Panc1 (cell line): ENCODE measurements at regions not wholly inside any gene's neighbourhood (a gene's known extent, or its start where the extent isn't known, plus 50 kb on each side); places are given as distances from the start of the nearest gene placed in this dataset.

Experiments used
- ATAC-seq: fragments of 200-7000 bp; cut with Tn5 transposase; 2 replicates; pipeline ENCODE4 v1.9.1; 2020; ENCODE audit warnings: mild to moderate bottlenecking, moderate library complexity
- BruUV-seq: library from RNA; stranded (reverse); fragments of 400-500 nt; replicated peaks from 2 replicates; lab custom pipeline; 2021; lab: Mats Ljungman, UMichigan
- CTCF ChIA-PET: fragments of 300-600 bp; sonication (Branson Sonifier 250); formaldehyde crosslinking; loops from one replicate; lab custom pipeline; 2022; ENCODE audit warnings: antibody characterized with exemption; lab: Charles Lee
- POLR2A ChIA-PET: fragments of 300-600 bp; sonication (Branson Sonifier 250); formaldehyde crosslinking; loops from one replicate; lab custom pipeline; 2022; ENCODE audit warnings: antibody characterized with exemption; lab: Charles Lee
- DNase-seq: peaks from one replicate; pipeline ENCODE4 v3.0.0-alpha.2; 2010; ENCODE audit warnings: low read depth, low spot score
- H3K27ac ChIP-seq: 2 replicates; pipeline ENCODE4 v1.5.1; 2011; ENCODE audit warnings: mild to moderate bottlenecking, low read length, inconsistent platforms
- H3K27me3 ChIP-seq: fragments of 200-500 bp; sonication (Bioruptor generic); 2 replicates; pipeline ENCODE4 v1.6.0; 2014; ENCODE audit warnings: low read length, inconsistent platforms; ENCODE audit not compliant: control insufficient read depth, insufficient read depth
- H3K36me3 ChIP-seq: fragments of 200-500 bp; sonication (Bioruptor generic); 2 replicates; pipeline ENCODE4 v1.5.1; 2014; ENCODE audit warnings: inconsistent platforms, mild to moderate bottlenecking, low read length, moderate library complexity; ENCODE audit not compliant: control insufficient read depth, insufficient read depth
- H3K4me1 ChIP-seq: 2 replicates; pipeline ENCODE4 v1.5.1; 2011; ENCODE audit warnings: inconsistent platforms, mild to moderate bottlenecking, low read length, moderate library complexity; ENCODE audit not compliant: control insufficient read depth, insufficient read depth
- H3K4me3 ChIP-seq, 2 experiments: 2 replicates each; pipeline ENCODE4 v1.5.1; 2011 to 2012; ENCODE audit warnings: low read depth in 2 of 2, low read length in 2 of 2, mild to moderate bottlenecking in 2 of 2, inconsistent platforms in 1 of 2, moderate library complexity in 1 of 2
- H3K9me3 ChIP-seq: fragments of 200-500 bp; sonication (Bioruptor generic); 2 replicates; pipeline ENCODE4 v1.5.1; 2014; ENCODE audit warnings: low read depth, mild to moderate bottlenecking, inconsistent platforms, low read length, moderate library complexity; ENCODE audit not compliant: control insufficient read depth, insufficient read depth
- POLR2AphosphoS5 ChIP-seq: IDR thresholded peaks from 2 replicates; pipeline ENCODE4 v1.6.1; 2012; ENCODE audit warnings: mild to moderate bottlenecking, low read depth, low read length, moderate library complexity
- REST ChIP-seq, 2 experiments: IDR thresholded peaks; 2 replicates each; pipeline ENCODE4 v1.6.1; 2011 to 2012; ENCODE audit warnings: low read depth in 2 of 2, control low read depth in 1 of 2, low read length in 1 of 2, mild to moderate bottlenecking in 1 of 2, moderate library complexity in 1 of 2; ENCODE audit not compliant: insufficient read depth in 1 of 2
- SIN3A ChIP-seq: IDR thresholded peaks from 2 replicates; pipeline ENCODE4 v1.6.1; 2012; ENCODE audit warnings: low read depth, mild to moderate bottlenecking, low read length, moderate library complexity, borderline replicate concordance; ENCODE audit not compliant: insufficient read depth
- TCF7L2 ChIP-seq: IDR thresholded peaks from 2 replicates; pipeline ENCODE4 v1.6.1; 2011; ENCODE audit warnings: mild to moderate bottlenecking, low read depth, low read length, inconsistent platforms
- in situ Hi-C: cut with HindIII; loops from 2 replicates; pipeline ENCODE4 v1.10.0; 2016; ENCODE audit warnings: low sequenced_read_pairs, low pct_unique_long_range_greater_than_20kb
- intact Hi-C: fragments of 100-400 bp; cut with micrococcal nuclease; formaldehyde crosslinking; loops from one replicate; pipeline ENCODE4 v1.10.0; 2022; ENCODE audit not compliant: unreplicated experiment
- TF ChIP-seq, protein P1 (sequence below): fragments of 450-650 bp; IDR thresholded peaks from 2 replicates; pipeline ENCODE4 v1.5.1; 2017; ENCODE audit warnings: mild to moderate bottlenecking

DNA sequence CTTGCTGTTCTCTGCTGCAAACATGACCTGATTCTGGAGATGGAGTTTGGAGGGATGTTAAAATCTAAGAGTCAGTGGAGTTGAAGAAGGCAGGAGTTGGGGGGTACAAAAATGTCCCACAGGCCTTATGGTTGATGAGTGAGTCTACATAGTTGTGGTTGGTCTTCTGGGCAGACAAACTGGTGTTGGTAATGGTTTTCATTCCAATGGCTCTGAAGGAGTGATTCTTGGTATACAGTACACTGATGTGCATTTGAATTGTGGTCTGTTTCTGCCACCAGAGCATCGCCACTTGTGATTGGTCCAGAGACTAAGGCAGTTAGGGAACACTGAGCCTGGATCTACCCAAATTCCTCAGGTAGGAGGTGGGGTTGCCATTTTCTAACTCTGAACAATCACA is 514.1 kb upstream of the CFAP20DC start:
- TF ChIP-seq, protein P1, sequence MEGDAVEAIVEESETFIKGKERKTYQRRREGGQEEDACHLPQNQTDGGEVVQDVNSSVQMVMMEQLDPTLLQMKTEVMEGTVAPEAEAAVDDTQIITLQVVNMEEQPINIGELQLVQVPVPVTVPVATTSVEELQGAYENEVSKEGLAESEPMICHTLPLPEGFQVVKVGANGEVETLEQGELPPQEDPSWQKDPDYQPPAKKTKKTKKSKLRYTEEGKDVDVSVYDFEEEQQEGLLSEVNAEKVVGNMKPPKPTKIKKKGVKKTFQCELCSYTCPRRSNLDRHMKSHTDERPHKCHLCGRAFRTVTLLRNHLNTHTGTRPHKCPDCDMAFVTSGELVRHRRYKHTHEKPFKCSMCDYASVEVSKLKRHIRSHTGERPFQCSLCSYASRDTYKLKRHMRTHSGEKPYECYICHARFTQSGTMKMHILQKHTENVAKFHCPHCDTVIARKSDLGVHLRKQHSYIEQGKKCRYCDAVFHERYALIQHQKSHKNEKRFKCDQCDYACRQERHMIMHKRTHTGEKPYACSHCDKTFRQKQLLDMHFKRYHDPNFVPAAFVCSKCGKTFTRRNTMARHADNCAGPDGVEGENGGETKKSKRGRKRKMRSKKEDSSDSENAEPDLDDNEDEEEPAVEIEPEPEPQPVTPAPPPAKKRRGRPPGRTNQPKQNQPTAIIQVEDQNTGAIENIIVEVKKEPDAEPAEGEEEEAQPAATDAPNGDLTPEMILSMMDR = no peak
- no peak for TF ChIP-seq REST (IDR thresholded peaks at IDR 0.05; ENCODE audit: insufficient read depth in 1 of 2, low read depth in 2 of 2, low read length in 1 of 2)
- no peak for TF ChIP-seq POLR2AphosphoS5
- TF ChIP-seq SIN3A = no peak
- TF ChIP-seq TCF7L2 = no peak
- ChIA-PET CTCF (no interaction called here), POLR2A (no interaction called here)
- no TSS peak for BruUV-seq
- ATAC-seq (no peak), DNase-seq (no peak)
- in situ Hi-C loops = no loop called here
- H3K27ac ChIP-seq = no peak overlapping the region
- H3K27me3 ChIP-seq = no peaks in the 10 kb centered on the region
- intact Hi-C loops = no loop called here
- H3K36me3 ChIP-seq = no peaks in the 10 kb centered on the region
- H3K4me3 ChIP-seq = no peak overlapping the region
- H3K4me1 ChIP-seq = no peaks in the 10 kb centered on the region
- no peaks in the 10 kb centered on the region for H3K9me3 ChIP-seq

DNA sequence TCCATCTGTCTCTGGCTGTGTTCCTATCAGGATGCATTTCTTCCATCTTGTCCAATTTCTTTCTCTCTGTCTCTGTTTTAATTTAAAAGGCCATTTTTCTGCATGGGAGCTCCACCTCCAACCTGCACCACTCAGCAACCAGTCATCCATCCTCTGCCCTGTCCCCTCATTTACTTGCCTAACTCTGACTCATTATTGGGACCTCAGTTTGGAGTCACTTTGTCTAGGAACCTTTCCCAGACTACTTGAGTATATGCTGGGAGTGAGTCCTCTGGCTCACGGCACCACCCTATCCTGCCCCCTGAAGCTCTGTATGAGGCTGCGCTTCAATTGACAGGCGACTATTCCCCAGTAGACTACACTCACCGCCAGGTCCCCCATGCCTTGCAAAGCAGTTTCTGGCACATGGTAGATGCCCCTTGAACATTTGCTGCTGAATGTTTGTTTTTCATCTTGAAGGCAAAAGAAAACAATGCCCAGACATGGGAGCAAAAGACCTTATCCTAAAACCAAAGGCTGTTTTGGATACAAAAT is 513.3 kb upstream of the CFAP20DC start:
- Histone ChIP-seq H3K9me3 (no peaks in the 10 kb centered on the region), H3K27ac (no peak overlapping the region), H3K4me3 (no peak overlapping the region), H3K36me3 (no peaks in the 10 kb centered on the region), H3K27me3 (no peaks in the 10 kb centered on the region), H3K4me1 (no peaks in the 10 kb centered on the region)
- no peak for TF ChIP-seq POLR2AphosphoS5
- TF ChIP-seq, protein P1 = no peak
- TF ChIP-seq REST (IDR thresholded peaks at IDR 0.05; ENCODE audit: insufficient read depth in 1 of 2, low read depth in 2 of 2, low read length in 1 of 2) = no peak
- no peak for TF ChIP-seq SIN3A
- no peak for TF ChIP-seq TCF7L2
- ATAC-seq = no peak
- DNase-seq = no peak
- ChIA-PET POLR2A (no interaction called here), CTCF (no interaction called here)
- no TSS peak for BruUV-seq
- in situ Hi-C loops = no loop called here
- intact Hi-C loops = no loop called here
